ENCODE measurements at regions not wholly inside any gene's neighbourhood (a gene's known extent, or its start where the extent isn't known, plus 50 kb on each side); places are given as distances from the start of the nearest gene placed in this dataset.

DNA sequence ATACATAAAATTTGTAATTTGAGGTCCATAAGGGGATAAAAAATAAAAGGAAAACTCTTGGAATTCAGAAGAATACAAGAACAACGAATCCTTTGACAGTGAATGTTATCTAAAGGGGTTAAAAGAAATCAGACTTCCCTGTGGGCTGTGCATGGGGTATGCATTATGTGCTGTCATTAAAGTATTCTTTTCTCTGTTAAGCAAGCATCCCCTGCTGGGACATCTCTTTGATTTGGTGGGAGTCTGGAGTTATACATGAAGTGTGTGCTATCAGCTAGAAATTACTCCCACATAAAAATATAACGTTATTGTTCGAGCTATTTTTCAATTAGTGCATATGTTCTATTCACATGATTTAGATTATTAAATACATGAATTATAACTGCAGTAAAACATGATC is 195.2 kb downstream of the CENPW start:
- Histone ChIP-seq H3K36me3 (no peaks in the 10 kb centered on the region), H3K27me3 (replicated peaks) (no peaks in the 10 kb centered on the region), H3K9me3 (replicated peaks) (no peaks in the 10 kb centered on the region), H3K27ac (no peak overlapping the region), H3K4me3 (no peak overlapping the region), H3K4me1 (replicated peaks) (no peaks in the 10 kb centered on the region)
- DNase-seq (ENCODE audit: low read depth in 1 of 2, low spot score in 2 of 2) = no peak

- no peak for DNase-seq (ENCODE audit: low read depth in 1 of 2, low spot score in 2 of 2)
- H3K27me3 ChIP-seq (replicated peaks) = no peaks in the 10 kb centered on the region
- no peak overlapping the region for H3K27ac ChIP-seq
- no peaks in the 10 kb centered on the region for H3K4me1 ChIP-seq (replicated peaks)
- H3K4me3 ChIP-seq = no peak overlapping the region
- no peaks in the 10 kb centered on the region for H3K36me3 ChIP-seq
- H3K9me3 ChIP-seq (replicated peaks) = no peaks in the 10 kb centered on the region
Measured at GRCh38 chr6:126535595-126535994, 195.7 kb downstream of the CENPW start.

DNA sequence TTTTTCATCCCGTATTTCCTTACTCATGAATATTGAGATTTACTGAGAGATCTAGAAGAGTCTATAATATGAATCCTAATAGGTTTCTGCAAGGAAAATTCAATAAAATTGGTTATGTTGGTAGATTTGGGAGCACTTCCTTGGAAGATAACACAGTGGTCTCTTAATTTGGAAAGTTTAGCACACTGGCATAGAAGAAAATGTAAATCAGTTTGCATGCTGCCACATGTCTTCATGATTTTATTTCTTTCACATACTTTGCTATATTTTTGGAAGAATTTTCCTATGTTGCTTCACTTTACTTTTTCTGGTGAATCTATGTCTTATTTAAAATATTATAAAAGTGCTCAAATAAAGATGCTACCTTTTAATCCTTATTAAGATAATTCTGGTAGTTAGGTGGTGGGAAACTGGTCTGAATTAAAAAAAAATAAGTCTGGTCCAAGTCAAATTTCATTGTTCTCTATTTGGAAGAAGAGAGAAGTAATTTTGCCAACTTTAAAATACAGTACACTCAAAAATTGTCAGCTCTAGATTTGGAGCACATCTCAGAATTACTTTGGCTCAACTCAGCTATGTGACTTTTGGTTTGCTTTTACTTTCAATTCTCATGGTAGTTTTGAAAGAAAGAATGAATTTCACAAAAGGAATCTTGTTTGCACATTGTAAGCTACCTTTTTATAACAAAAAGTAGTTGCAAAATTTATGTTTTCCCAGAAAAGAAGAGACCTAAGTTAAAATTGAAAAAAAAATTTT is 197.3 kb downstream of the CENPW start:
- no peak for DNase-seq (ENCODE audit: low read depth in 1 of 2, low spot score in 2 of 2)
- H3K27me3 ChIP-seq (replicated peaks) = no peaks in the 10 kb centered on the region
- no peak overlapping the region for H3K4me3 ChIP-seq
- H3K4me1 ChIP-seq (replicated peaks) = no peaks in the 10 kb centered on the region
- H3K9me3 ChIP-seq (replicated peaks) = no peaks in the 10 kb centered on the region
- H3K36me3 ChIP-seq = no peaks in the 10 kb centered on the region
- no peak overlapping the region for H3K27ac ChIP-seq

DNA sequence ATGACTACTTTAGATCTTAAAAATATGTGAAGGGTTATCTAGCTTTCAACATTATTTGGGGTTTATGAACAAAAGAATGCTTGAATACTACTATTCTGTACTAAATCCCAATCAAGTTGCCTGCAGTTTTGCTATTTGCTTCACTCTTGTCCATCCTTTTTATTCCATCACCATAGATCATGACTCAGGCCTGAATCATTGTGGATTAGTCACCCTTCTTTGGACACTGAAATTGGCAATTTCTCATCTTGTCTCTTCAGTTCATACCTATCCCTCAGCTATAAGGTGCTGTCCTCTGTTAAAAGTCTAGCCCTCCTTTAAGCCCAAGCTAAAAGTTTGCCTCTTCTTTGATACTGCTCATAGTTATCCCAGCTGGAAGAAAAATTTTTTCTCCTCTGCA is 199.1 kb downstream of the CENPW start:
- Histone ChIP-seq H3K4me1 (replicated peaks) (no peaks in the 10 kb centered on the region), H3K4me3 (no peak overlapping the region), H3K36me3 (no peaks in the 10 kb centered on the region), H3K27me3 (replicated peaks) (no peaks in the 10 kb centered on the region), H3K27ac (no peak overlapping the region), H3K9me3 (replicated peaks) (no peaks in the 10 kb centered on the region)
- DNase-seq (ENCODE audit: low read depth in 1 of 2, low spot score in 2 of 2) = no peak

GRCh38 chr6:126540161-126540560 is 200.2 kb downstream of the CENPW start:
- no peak for DNase-seq (ENCODE audit: low read depth in 1 of 2, low spot score in 2 of 2)
- no peaks in the 10 kb centered on the region for H3K4me1 ChIP-seq (replicated peaks)
- H3K27me3 ChIP-seq (replicated peaks) = no peaks in the 10 kb centered on the region
- no peak overlapping the region for H3K4me3 ChIP-seq
- H3K27ac ChIP-seq = no peak overlapping the region
- H3K9me3 ChIP-seq (replicated peaks) = no peaks in the 10 kb centered on the region
- no peaks in the 10 kb centered on the region for H3K36me3 ChIP-seq

- Histone ChIP-seq H3K36me3 (no peaks in the 10 kb centered on the region), H3K4me3 (no peak overlapping the region), H3K4me1 (replicated peaks) (no peaks in the 10 kb centered on the region), H3K27me3 (replicated peaks) (no peaks in the 10 kb centered on the region), H3K9me3 (replicated peaks) (no peaks in the 10 kb centered on the region), H3K27ac (no peak overlapping the region)
- no peak for DNase-seq (ENCODE audit: low read depth in 1 of 2, low spot score in 2 of 2)
Measured at GRCh38 chr6:126541806-126542491, 202.0 kb downstream of the CENPW start.

DNA sequence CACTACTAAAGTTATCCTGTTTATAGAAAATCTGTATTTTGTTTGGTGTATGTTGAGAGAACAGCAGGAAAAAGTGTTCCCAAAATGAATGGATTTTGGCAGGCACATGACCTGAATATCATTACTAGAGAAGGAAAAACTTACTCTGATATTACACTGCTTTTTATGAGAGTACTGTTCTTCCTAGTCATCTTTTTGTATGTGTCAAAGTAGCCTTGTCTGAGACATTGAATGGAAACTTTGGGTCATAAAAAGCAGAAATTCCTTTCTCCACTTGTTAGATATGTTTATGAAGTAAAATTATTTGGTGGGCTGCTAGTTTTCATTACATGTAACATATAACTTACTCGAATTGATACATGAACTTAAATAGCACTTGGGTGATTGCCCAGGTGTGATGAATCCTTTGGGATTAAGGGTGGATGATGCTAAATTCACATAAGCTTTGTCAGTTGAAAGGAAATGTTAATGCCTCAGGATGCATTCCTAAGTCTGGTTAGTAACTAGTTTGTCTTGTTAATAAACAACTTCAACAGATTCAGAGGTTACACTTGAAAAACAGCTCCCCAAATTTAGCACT is 206.7 kb downstream of the CENPW start:
- Histone ChIP-seq H3K4me1 (replicated peaks) (no peaks in the 10 kb centered on the region), H3K27me3 (replicated peaks) (no peaks in the 10 kb centered on the region), H3K9me3 (replicated peaks) (no peaks in the 10 kb centered on the region), H3K4me3 (no peak overlapping the region), H3K27ac (no peak overlapping the region), H3K36me3 (no peaks in the 10 kb centered on the region)
- no peak for DNase-seq (ENCODE audit: low read depth in 1 of 2, low spot score in 2 of 2)

- Histone ChIP-seq H3K9me3 (replicated peaks) (no peaks in the 10 kb centered on the region), H3K4me1 (replicated peaks) (no peaks in the 10 kb centered on the region), H3K27ac (no peak overlapping the region), H3K27me3 (replicated peaks) (no peaks in the 10 kb centered on the region), H3K36me3 (no peaks in the 10 kb centered on the region), H3K4me3 (no peak overlapping the region)
- DNase-seq (ENCODE audit: low read depth in 1 of 2, low spot score in 2 of 2) = no peak
Measured at GRCh38 chr6:126548300-126548699, 208.4 kb downstream of the CENPW start.

- no peak for DNase-seq (ENCODE audit: low read depth in 1 of 2, low spot score in 2 of 2)
- H3K9me3 ChIP-seq (replicated peaks) = no peaks in the 10 kb centered on the region
- no peaks in the 10 kb centered on the region for H3K36me3 ChIP-seq
- no peak overlapping the region for H3K27ac ChIP-seq
- H3K4me1 ChIP-seq (replicated peaks) = no peaks in the 10 kb centered on the region
- no peaks in the 10 kb centered on the region for H3K27me3 ChIP-seq (replicated peaks)
- H3K4me3 ChIP-seq = no peak overlapping the region
Measured at GRCh38 chr6:126550323-126550722, 210.4 kb downstream of the CENPW start.

DNA sequence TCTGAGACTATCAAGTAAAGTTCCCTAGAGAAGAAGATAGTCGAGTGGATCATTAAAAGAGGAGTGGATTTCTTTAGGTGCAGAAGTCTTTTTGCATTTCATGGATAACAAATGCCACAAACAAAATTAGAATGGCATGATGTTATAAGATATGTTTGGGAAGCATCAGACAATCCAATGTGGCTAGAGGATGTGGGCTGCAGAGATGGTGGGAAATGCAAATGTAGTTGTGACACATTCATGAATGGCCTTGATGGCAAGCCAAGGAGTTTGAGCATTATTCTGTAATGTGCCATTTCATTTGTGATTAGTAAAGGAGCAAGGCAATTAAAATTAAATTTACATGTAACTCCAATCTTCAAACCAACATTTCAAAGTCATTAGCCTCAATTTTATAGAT is 211.9 kb downstream of the CENPW start:
- no peaks in the 10 kb centered on the region for H3K4me1 ChIP-seq (replicated peaks)
- no peak overlapping the region for H3K4me3 ChIP-seq
- no peak overlapping the region for H3K27ac ChIP-seq
- no peaks in the 10 kb centered on the region for H3K9me3 ChIP-seq (replicated peaks)
- no peaks in the 10 kb centered on the region for H3K36me3 ChIP-seq
- H3K27me3 ChIP-seq (replicated peaks) = no peaks in the 10 kb centered on the region
- no peak for DNase-seq (ENCODE audit: low read depth in 1 of 2, low spot score in 2 of 2)

GRCh38 chr6:126553854-126554253 is 213.9 kb downstream of the CENPW start:
- Histone ChIP-seq H3K4me1 (replicated peaks) (no peaks in the 10 kb centered on the region), H3K27ac (no peak overlapping the region), H3K27me3 (replicated peaks) (no peaks in the 10 kb centered on the region), H3K4me3 (no peak overlapping the region), H3K9me3 (replicated peaks) (no peaks in the 10 kb centered on the region), H3K36me3 (no peaks in the 10 kb centered on the region)
- DNase-seq (ENCODE audit: low read depth in 1 of 2, low spot score in 2 of 2) = no peak

GRCh38 chr6:126570507-126570906 is 230.6 kb downstream of the CENPW start:
- H3K27me3 ChIP-seq (replicated peaks) = no peaks in the 10 kb centered on the region
- DNase-seq (ENCODE audit: low read depth in 1 of 2, low spot score in 2 of 2) = no peak
- H3K36me3 ChIP-seq = no peaks in the 10 kb centered on the region
- H3K9me3 ChIP-seq (replicated peaks) = no peaks in the 10 kb centered on the region
- H3K4me3 ChIP-seq = no peak overlapping the region
- H3K27ac ChIP-seq = no peak overlapping the region
- H3K4me1 ChIP-seq (replicated peaks) = no peaks in the 10 kb centered on the region

DNA sequence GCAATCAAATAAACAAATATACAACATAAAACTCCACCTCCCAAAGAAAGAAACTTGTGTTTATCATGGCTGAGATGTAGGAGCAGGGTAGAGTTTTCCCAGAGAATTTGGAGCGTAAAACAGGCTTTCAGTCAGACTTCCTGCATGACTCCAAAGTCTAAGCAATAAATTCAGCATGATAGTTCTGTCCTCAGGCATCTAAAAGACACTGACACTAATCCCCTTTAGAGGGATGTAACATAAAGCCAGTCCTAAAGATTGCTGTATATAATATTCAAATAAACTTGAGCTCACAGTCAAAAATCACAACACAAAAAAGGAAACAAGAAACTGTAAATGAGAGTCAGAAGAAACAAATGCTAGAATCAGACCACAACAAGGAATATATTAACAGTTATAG is 234.4 kb downstream of the CENPW start:
- Histone ChIP-seq H3K4me3 (no peak overlapping the region), H3K4me1 (replicated peaks) (no peaks in the 10 kb centered on the region), H3K9me3 (replicated peaks) (no peaks in the 10 kb centered on the region), H3K27me3 (replicated peaks) (no peaks in the 10 kb centered on the region), H3K27ac (no peak overlapping the region), H3K36me3 (no peaks in the 10 kb centered on the region)
- no peak for DNase-seq (ENCODE audit: low read depth in 1 of 2, low spot score in 2 of 2)

DNA sequence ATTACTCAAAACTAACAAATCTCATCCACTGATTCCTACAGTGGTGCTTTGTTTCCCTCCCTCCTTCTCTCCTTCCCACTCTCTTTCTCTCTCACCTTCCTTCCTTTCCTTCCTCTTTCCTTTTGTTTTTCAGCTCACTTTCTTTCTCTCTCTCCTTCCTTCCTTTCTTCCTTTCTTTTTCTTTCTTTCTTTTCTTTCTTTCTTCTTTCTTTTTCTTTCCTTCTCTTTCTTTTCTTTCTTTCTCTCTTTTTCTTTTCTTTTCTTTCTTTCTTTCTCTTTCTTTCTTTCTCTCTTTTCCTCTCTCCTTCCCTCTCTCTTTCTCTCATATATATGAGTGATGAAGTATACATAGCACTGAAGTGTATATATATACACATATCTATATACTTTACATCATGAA is 241.4 kb downstream of the CENPW start:
- DNase-seq (ENCODE audit: low read depth in 1 of 2, low spot score in 2 of 2) = no peak
- no peaks in the 10 kb centered on the region for H3K9me3 ChIP-seq (replicated peaks)
- no peaks in the 10 kb centered on the region for H3K4me1 ChIP-seq (replicated peaks)
- no peaks in the 10 kb centered on the region for H3K27me3 ChIP-seq (replicated peaks)
- H3K4me3 ChIP-seq = no peak overlapping the region
- H3K27ac ChIP-seq = no peak overlapping the region
- no peaks in the 10 kb centered on the region for H3K36me3 ChIP-seq
